SU-DHL-6 (cell line): ENCODE measurements at regions not wholly inside any gene's neighbourhood (a gene's known extent, or its start where the extent isn't known, plus 50 kb on each side); places are given as distances from the start of the nearest gene placed in this dataset.

Source experiments
- CTCF ChIP-seq: fragments of 200-600 bp; sonication (generic); IDR thresholded peaks from one replicate; pipeline ENCODE4 v1.5.1; 2017; ENCODE audit warnings: antibody characterized with exemption, mild to moderate bottlenecking, low read length, moderate library complexity; ENCODE audit not compliant: insufficient read depth, poor library complexity, severe bottlenecking
- EZH2phosphoT487 ChIP-seq: fragments of 200-600 bp; sonication (generic), shearing (Covaris generic); conservative IDR thresholded peaks from 2 replicates; pipeline ENCODE4 v1.6.1; 2018; ENCODE audit warnings: mild to moderate bottlenecking, antibody characterized with exemption, low read length, moderate library complexity, mixed read lengths

- no peak for TF ChIP-seq CTCF
- no peak for TF ChIP-seq EZH2phosphoT487
Observed at GRCh38 chr6:120411394-120411793, 922.9 kb downstream of the TBC1D32 start.
